Keratinocyte (primary cell): ENCODE measurements at regions not wholly inside any gene's neighbourhood (a gene's known extent, or its start where the extent isn't known, plus 50 kb on each side); places are given as distances from the start of the nearest gene placed in this dataset.

Experiments
- CTCF ChIP-seq, 3 experiments: IDR thresholded peaks in 1 of 3; conservative IDR thresholded peaks in 1 of 3; optimal IDR thresholded peaks in 1 of 3; 2 replicates in 2 of 3; 3 replicates in 1 of 3; pipeline versions ENCODE3 to v1.5.1; 2011; ENCODE audit warnings: low read length in 3 of 3, mild to moderate bottlenecking in 3 of 3, moderate library complexity in 2 of 3, control low read depth in 1 of 3, inconsistent platforms in 1 of 3; ENCODE audit not compliant: insufficient read depth in 2 of 3; ENCODE audit errors: extremely low read depth in 1 of 3
- EZH2 ChIP-seq: IDR thresholded peaks from one replicate; pipeline ENCODE4 v1.6.1; 2012; ENCODE audit warnings: inconsistent platforms, mild to moderate bottlenecking, low read length, moderate library complexity

GRCh38 chr1:201732351-201732750 is 96.6 kb upstream of the IPO9 start:
- TF ChIP-seq CTCF (optimal IDR thresholded peaks at IDR 0.05 in 1 of 3, IDR thresholded peaks at IDR 0.05 in 1 of 3, conservative IDR thresholded peaks at IDR 0.05 in 1 of 3; ENCODE audit: extremely low read depth in 1 of 3, insufficient read depth in 2 of 3, low read length in 3 of 3) = no peak
- TF ChIP-seq EZH2 = no peak
